GM21360 (cell line): ENCODE measurements at regions not wholly inside any gene's neighbourhood (a gene's known extent, or its start where the extent isn't known, plus 50 kb on each side); places are given as distances from the start of the nearest gene placed in this dataset.
"Not testable (repeated sequence)": the region's sequence is repeated elsewhere in the genome, so short reads cannot be mapped to it uniquely, and the experiment has no call there.

ENCODE experiments used
- ATAC-seq: cut with Tn5 transposase; IDR thresholded peaks from one replicate; pipeline ENCODE4 v1.9.1; 2021; ENCODE audit warnings: mild to moderate bottlenecking, moderate library complexity; ENCODE audit not compliant: unreplicated experiment

GRCh38 chr12:46499226-46499625 is 126.7 kb upstream of the SLC38A2 start:
- no peak for ATAC-seq

- ATAC-seq = no peak
These were observed 125.2 kb upstream of the SLC38A2 start for GRCh38 chr12:46497739-46498138.

GRCh38 chr12:46494424-46494823 is 121.9 kb upstream of the SLC38A2 start:
- no peak for ATAC-seq

- ATAC-seq = no peak
These were observed 121.2 kb upstream of the SLC38A2 start for GRCh38 chr12:46493834-46494181.

GRCh38 chr12:46493150-46493833 is 120.7 kb upstream of the SLC38A2 start:
- no peak for ATAC-seq

GRCh38 chr12:46492471-46493085 is 120.0 kb upstream of the SLC38A2 start:
- no peak for ATAC-seq

GRCh38 chr12:46491548-46491947 is 119.0 kb upstream of the SLC38A2 start:
- ATAC-seq = no peak

GRCh38 chr12:46490635-46491034 is 118.1 kb upstream of the SLC38A2 start:
- ATAC-seq = no peak

GRCh38 chr12:46489951-46490388 is 117.4 kb upstream of the SLC38A2 start:
- no peak for ATAC-seq

GRCh38 chr12:46487567-46488131 is 115.1 kb upstream of the SLC38A2 start:
- no peak for ATAC-seq

- no peak for ATAC-seq
These were observed 114.0 kb upstream of the SLC38A2 start for GRCh38 chr12:46486588-46486987.

GRCh38 chr12:46485853-46486252 is 113.3 kb upstream of the SLC38A2 start:
- ATAC-seq = no peak

GRCh38 chr12:46484396-46485061 is 112.0 kb upstream of the SLC38A2 start:
- no peak for ATAC-seq

- ATAC-seq = no peak
These were observed 111.2 kb upstream of the SLC38A2 start for GRCh38 chr12:46483572-46484395.

GRCh38 chr12:46480724-46481123 is 108.2 kb upstream of the SLC38A2 start:
- no peak for ATAC-seq

- ATAC-seq = no peak
These were observed 107.7 kb upstream of the SLC38A2 start for GRCh38 chr12:46480316-46480715.

- no peak for ATAC-seq
These were observed 105.5 kb upstream of the SLC38A2 start for GRCh38 chr12:46478123-46478522.

GRCh38 chr12:46477541-46477940 is 105.0 kb upstream of the SLC38A2 start:
- no peak for ATAC-seq

- no peak for ATAC-seq
These were observed 103.5 kb upstream of the SLC38A2 start for GRCh38 chr12:46475972-46476645.

GRCh38 chr12:46474385-46474784 is 101.8 kb upstream of the SLC38A2 start:
- ATAC-seq = not testable (repeated sequence)
